HFFc6 (cell line): ENCODE measurements at regions not wholly inside any gene's neighbourhood (a gene's known extent, or its start where the extent isn't known, plus 50 kb on each side); places are given as distances from the start of the nearest gene placed in this dataset.

Experiments used
- DNase-seq: peaks from one replicate; pipeline ENCODE4 v3.0.0-alpha.2; 2018
- H3K27ac Mint-ChIP-seq: 2 replicates; pipeline ENCODE4 v1.8.0; 2020; ENCODE audit warnings: mild to moderate bottlenecking, mixed read lengths
- H3K27me3 Mint-ChIP-seq: 2 replicates; pipeline ENCODE4 v1.8.0; 2021; ENCODE audit warnings: mild to moderate bottlenecking, moderate library complexity, mixed read lengths; ENCODE audit not compliant: insufficient read depth
- H3K36me3 Mint-ChIP-seq: 2 replicates; pipeline ENCODE4 v1.8.0; 2021; ENCODE audit warnings: low read depth, mixed read lengths
- H3K4me1 Mint-ChIP-seq: 2 replicates; pipeline ENCODE4 v1.8.0; 2020; ENCODE audit warnings: low read depth, mixed read lengths
- H3K4me3 Mint-ChIP-seq: 2 replicates; pipeline ENCODE4 v1.8.0; 2020; ENCODE audit warnings: mild to moderate bottlenecking, moderate library complexity, mixed read lengths
- H3K9me3 Mint-ChIP-seq: 2 replicates; pipeline ENCODE4 v1.8.0; 2020; ENCODE audit warnings: mild to moderate bottlenecking, mixed read lengths
- TF ChIP-seq, protein P1 (sequence below): fragments of 200-600 bp; sonication (generic); IDR thresholded peaks from 2 replicates; pipeline ENCODE4 v1.5.0; 2021; ENCODE audit warnings: antibody characterized with exemption, mild to moderate bottlenecking

GRCh38 chr4:36476135-36476534 is 194.7 kb downstream of the DTHD1 start:
- Mint-ChIP-seq H3K4me3 (no peak overlapping the region), H3K27ac (no peak overlapping the region), H3K27me3 (no peaks in the 10 kb centered on the region; the same call in 1 of the 2 replicates), H3K9me3 (peaks cover 43% of the 10 kb centered on the region), H3K36me3 (no peaks in the 10 kb centered on the region), H3K4me1 (no peaks in the 10 kb centered on the region)
- no peak for DNase-seq
- TF ChIP-seq, protein P1, sequence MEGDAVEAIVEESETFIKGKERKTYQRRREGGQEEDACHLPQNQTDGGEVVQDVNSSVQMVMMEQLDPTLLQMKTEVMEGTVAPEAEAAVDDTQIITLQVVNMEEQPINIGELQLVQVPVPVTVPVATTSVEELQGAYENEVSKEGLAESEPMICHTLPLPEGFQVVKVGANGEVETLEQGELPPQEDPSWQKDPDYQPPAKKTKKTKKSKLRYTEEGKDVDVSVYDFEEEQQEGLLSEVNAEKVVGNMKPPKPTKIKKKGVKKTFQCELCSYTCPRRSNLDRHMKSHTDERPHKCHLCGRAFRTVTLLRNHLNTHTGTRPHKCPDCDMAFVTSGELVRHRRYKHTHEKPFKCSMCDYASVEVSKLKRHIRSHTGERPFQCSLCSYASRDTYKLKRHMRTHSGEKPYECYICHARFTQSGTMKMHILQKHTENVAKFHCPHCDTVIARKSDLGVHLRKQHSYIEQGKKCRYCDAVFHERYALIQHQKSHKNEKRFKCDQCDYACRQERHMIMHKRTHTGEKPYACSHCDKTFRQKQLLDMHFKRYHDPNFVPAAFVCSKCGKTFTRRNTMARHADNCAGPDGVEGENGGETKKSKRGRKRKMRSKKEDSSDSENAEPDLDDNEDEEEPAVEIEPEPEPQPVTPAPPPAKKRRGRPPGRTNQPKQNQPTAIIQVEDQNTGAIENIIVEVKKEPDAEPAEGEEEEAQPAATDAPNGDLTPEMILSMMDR, result no peak

GRCh38 chr4:36477861-36478260 is 196.4 kb downstream of the DTHD1 start:
- no peak overlapping the region for H3K4me3 Mint-ChIP-seq
- H3K9me3 Mint-ChIP-seq, result peaks cover 48% of the 10 kb centered on the region
- TF ChIP-seq, protein P1, result no peak
- DNase-seq, result no peak
- no peaks in the 10 kb centered on the region for H3K4me1 Mint-ChIP-seq
- H3K36me3 Mint-ChIP-seq, result no peaks in the 10 kb centered on the region
- H3K27me3 Mint-ChIP-seq, result no peaks in the 10 kb centered on the region; the same call in 1 of the 2 replicates
- no peak overlapping the region for H3K27ac Mint-ChIP-seq

DNA sequence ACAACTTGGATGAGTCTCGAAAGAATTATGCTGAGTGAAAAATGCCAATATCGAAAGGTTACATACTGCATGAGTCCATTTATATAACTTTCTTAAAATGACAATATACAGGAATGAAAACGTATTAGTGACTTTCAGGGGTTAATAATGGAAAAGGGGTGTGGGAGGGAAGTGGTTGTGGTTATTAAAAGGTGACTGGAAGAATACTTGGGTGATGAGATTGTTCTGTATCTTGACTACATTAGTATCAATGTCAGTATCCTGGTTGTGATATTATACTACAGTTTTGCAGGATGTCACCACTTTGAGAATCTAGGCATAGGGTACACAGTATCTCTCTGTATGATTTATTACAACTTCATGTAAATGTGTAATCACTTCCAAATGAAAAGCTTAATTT is 204.5 kb downstream of the DTHD1 start:
- Mint-ChIP-seq H3K9me3 (peaks cover 30% of the 10 kb centered on the region), H3K27me3 (no peaks in the 10 kb centered on the region), H3K27ac (no peak overlapping the region), H3K36me3 (no peaks in the 10 kb centered on the region), H3K4me3 (no peak overlapping the region), H3K4me1 (no peaks in the 10 kb centered on the region)
- TF ChIP-seq, protein P1, result no peak
- no peak for DNase-seq

- no peak overlapping the region for H3K4me3 Mint-ChIP-seq
- H3K9me3 Mint-ChIP-seq, result peaks cover 35% of the 10 kb centered on the region
- no peaks in the 10 kb centered on the region for H3K4me1 Mint-ChIP-seq
- H3K27ac Mint-ChIP-seq, result no peak overlapping the region
- no peaks in the 10 kb centered on the region for H3K27me3 Mint-ChIP-seq
- DNase-seq, result no peak
- TF ChIP-seq, protein P1, result no peak
- no peaks in the 10 kb centered on the region for H3K36me3 Mint-ChIP-seq
These were observed 208.4 kb downstream of the DTHD1 start for GRCh38 chr4:36489798-36490197.

- no peak overlapping the region for H3K4me3 Mint-ChIP-seq
- no peak for DNase-seq
- H3K4me1 Mint-ChIP-seq, result no peaks in the 10 kb centered on the region
- no peaks in the 10 kb centered on the region for H3K27me3 Mint-ChIP-seq
- no peak overlapping the region for H3K27ac Mint-ChIP-seq
- TF ChIP-seq, protein P1, result no peak
- H3K36me3 Mint-ChIP-seq, result no peaks in the 10 kb centered on the region
- H3K9me3 Mint-ChIP-seq, result peaks cover 38% of the 10 kb centered on the region
These were observed 210.6 kb downstream of the DTHD1 start for GRCh38 chr4:36492041-36492440.

- no peak for DNase-seq
- TF ChIP-seq, protein P1, result no peak
- Mint-ChIP-seq H3K36me3 (no peaks in the 10 kb centered on the region), H3K4me3 (no peak overlapping the region), H3K27me3 (no peaks in the 10 kb centered on the region), H3K9me3 (peaks cover 38% of the 10 kb centered on the region), H3K27ac (no peak overlapping the region), H3K4me1 (no peaks in the 10 kb centered on the region)
These were observed 211.2 kb downstream of the DTHD1 start for GRCh38 chr4:36492590-36492989.
